HG02943 (cell line): ENCODE measurements at regions not wholly inside any gene's neighbourhood (a gene's known extent, or its start where the extent isn't known, plus 50 kb on each side); places are given as distances from the start of the nearest gene placed in this dataset.

Experiments
- ATAC-seq: cut with Tn5 transposase; IDR thresholded peaks from one replicate; pipeline ENCODE4 v1.9.1; 2021; ENCODE audit warnings: mild to moderate bottlenecking, low read depth, moderate library complexity; ENCODE audit not compliant: unreplicated experiment

- ATAC-seq: no peak
Observed at GRCh38 chr4:152269448-152270191, 266.3 kb downstream of the FBXW7 start.

- ATAC-seq: no peak
Observed at GRCh38 chr4:152267811-152268210, 268.1 kb downstream of the FBXW7 start.

GRCh38 chr4:152266831-152267480 lies 268.9 kb downstream of the FBXW7 start:
- no peak for ATAC-seq

GRCh38 chr4:152265149-152265621 lies 270.7 kb downstream of the FBXW7 start:
- no peak for ATAC-seq

- ATAC-seq: no peak
Observed at GRCh38 chr4:152264106-152264505, 271.8 kb downstream of the FBXW7 start.

GRCh38 chr4:152259866-152260265 lies 276.0 kb downstream of the FBXW7 start:
- ATAC-seq: no peak

- ATAC-seq: no peak
Observed at GRCh38 chr4:152258804-152259708, 276.8 kb downstream of the FBXW7 start.

GRCh38 chr4:152258391-152258790 lies 277.5 kb downstream of the FBXW7 start:
- ATAC-seq: no peak

GRCh38 chr4:152257601-152258066 lies 278.3 kb downstream of the FBXW7 start:
- no peak for ATAC-seq

GRCh38 chr4:152256996-152257395 lies 278.9 kb downstream of the FBXW7 start:
- no peak for ATAC-seq

GRCh38 chr4:152255437-152255836 lies 280.5 kb downstream of the FBXW7 start:
- ATAC-seq: peak; percentile 78

GRCh38 chr4:152248347-152248746 lies 287.5 kb downstream of the FBXW7 start:
- no peak for ATAC-seq

GRCh38 chr4:152247271-152247975 lies 288.5 kb downstream of the FBXW7 start:
- no peak for ATAC-seq

- ATAC-seq: no peak
Observed at GRCh38 chr4:152246659-152247058, 289.2 kb downstream of the FBXW7 start.

- ATAC-seq: no peak
Observed at GRCh38 chr4:152245680-152246079, 290.2 kb downstream of the FBXW7 start.

- ATAC-seq: no peak
Observed at GRCh38 chr4:152244659-152245058, 291.2 kb downstream of the FBXW7 start.

- no peak for ATAC-seq
Observed at GRCh38 chr4:152243896-152244595, 291.8 kb downstream of the FBXW7 start.

GRCh38 chr4:152243206-152243605 lies 292.7 kb downstream of the FBXW7 start:
- ATAC-seq: no peak

- no peak for ATAC-seq
Observed at GRCh38 chr4:152240232-152240631, 295.7 kb downstream of the FBXW7 start.

- ATAC-seq: no peak
Observed at GRCh38 chr4:152239216-152239615, 296.7 kb downstream of the FBXW7 start.
